ENCODE measurements at regions not wholly inside any gene's neighbourhood (a gene's known extent, or its start where the extent isn't known, plus 50 kb on each side); places are given as distances from the start of the nearest gene placed in this dataset.

- no peak for DNase-seq (ENCODE audit: low read depth)
Measured at GRCh38 chr4:18247189-18247588, 225.6 kb upstream of the LCORL start.

- no peak for DNase-seq (ENCODE audit: low read depth)
Measured at GRCh38 chr4:18242919-18243693, 221.6 kb upstream of the LCORL start.

DNA sequence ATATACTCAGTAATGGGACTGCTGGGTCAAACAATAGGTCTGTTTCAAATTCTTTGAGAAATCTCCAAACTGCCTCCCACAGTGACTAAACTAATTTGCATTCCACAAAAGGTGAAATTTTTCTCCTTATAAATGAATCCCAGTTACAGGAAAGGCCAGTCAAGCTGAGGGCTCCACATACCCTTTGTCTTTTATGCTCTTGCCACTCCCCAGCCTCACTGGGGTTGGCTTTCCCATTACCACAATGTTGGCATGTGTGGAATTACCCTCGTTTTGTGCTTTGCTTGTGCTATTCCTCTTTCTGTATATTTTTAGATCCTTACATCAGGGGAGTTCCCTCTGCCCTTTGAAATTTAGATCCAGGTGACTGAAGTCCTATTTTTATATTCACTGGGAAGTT lies 220.2 kb upstream of the LCORL start:
- no peak for DNase-seq (ENCODE audit: low read depth)

DNA sequence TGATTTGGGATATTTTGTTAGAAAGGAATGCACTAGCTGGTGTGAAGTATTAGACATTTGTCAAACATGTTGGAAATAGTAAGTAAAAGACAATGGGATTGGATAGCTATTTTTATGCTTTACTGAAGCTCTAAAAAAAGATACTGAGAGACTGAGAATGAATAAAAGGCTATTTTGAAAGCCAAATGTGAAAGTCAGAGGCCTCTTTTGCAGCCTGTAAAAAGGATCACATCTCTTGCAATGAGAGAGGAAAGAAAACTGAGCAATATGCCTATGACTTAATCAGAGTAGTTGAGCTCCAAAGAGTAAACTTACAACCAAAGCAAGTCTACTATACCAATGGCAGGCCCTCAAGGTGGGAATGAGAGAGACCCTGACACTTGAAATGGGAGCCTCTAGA lies 212.6 kb upstream of the LCORL start:
- no peak for DNase-seq (ENCODE audit: low read depth)

GRCh38 chr4:18231726-18232125 lies 210.2 kb upstream of the LCORL start:
- no peak for DNase-seq (ENCODE audit: low read depth)

- DNase-seq (ENCODE audit: low read depth): no peak
Measured at GRCh38 chr4:18227880-18228279, 206.3 kb upstream of the LCORL start.

- DNase-seq (ENCODE audit: low read depth): no peak
Measured at GRCh38 chr4:18214411-18215055, 193.0 kb upstream of the LCORL start.

DNA sequence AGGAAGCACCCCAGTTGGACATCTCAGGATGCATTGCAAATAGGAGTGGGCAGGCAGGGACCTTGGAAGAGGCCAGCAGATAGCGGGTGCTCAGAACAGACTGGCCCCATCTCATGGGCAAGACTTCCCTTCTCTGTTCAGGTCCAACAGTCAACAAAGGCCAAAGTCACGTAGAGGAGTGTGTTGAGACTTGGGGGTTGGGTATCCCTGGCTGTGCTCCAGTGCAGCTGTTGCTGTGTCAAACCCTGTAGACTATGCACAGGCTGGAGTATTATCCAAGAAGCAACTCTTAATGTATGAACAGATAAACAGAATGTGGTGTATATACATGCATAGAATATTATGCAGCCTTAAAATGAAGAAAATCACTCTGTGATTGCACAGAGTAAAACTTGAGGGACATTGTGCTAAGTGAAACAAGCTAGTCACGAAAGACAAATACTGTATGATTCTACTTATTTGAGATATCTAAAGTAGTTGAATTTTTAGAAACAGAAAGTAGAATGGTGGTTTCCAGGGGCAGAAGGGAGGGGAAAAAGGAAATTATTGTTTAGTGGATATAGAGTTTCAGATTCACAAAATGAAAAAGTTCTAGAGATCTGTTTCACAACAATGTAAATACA lies 192.1 kb upstream of the LCORL start:
- DNase-seq (ENCODE audit: low read depth): no peak

DNA sequence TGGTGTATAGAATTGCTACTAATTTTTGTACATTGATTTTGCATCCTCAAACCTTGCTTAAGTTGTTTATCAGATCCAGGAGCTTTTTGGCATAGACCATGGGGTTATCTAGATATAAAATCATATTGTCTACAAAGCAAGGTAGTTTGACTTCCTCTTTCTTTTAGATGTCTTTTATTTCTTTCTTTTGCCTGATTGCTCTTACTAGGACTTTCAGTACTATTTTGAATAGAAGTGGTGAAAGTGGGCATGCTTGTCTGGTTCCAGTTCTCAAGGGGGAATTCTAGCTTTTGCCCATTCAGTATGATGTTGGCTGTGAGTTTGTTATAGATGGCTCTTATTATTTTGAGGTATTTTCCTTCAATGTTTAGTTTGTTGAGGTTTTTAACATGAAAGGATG lies 187.9 kb upstream of the LCORL start:
- no peak for DNase-seq (ENCODE audit: low read depth)

DNA sequence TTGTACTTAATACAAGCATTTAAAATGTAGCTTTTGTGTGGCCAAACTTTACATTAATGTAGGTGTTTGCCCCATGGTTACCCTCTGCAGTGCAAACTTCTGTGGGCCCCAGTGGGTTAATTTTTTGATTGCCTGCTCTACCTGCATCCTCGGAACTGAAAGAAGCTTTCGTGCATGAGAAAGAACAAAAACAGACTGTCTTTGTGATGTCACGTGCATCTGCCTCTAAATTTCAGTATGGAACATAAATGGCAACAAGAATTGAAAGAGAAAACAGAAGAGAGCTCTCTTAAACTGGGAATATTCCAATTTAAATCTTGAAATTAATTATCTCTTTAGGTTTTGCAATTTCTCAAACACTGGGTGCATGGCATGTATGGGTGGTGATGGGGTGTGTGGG lies 182.4 kb upstream of the LCORL start:
- DNase-seq (ENCODE audit: low read depth): no peak

- DNase-seq (ENCODE audit: low read depth): no peak
Measured at GRCh38 chr4:18202486-18202885, 180.9 kb upstream of the LCORL start.

- no peak for DNase-seq (ENCODE audit: low read depth)
Measured at GRCh38 chr4:18201885-18202284, 180.3 kb upstream of the LCORL start.

GRCh38 chr4:18198653-18199052 lies 177.1 kb upstream of the LCORL start:
- no peak for DNase-seq (ENCODE audit: low read depth)

DNA sequence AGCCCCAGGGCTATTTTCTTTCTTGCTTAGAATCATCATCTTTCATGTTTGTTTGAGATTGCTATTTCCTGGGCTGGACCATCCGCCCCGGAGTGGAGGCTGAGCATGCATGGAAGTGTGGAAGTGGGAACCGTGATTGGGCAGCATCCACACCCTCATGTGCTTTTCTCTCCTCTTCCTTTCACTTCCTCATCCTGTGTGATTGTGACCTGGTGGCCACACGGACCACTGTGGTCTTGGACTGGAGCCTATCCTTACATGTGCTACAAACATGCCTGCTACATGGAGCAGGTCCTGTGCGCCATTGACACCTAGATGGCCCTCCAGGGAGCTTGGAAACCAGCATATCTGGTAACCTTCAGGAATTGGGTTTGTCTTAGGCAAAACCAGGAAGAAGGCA lies 175.9 kb upstream of the LCORL start:
- no peak for DNase-seq (ENCODE audit: low read depth)

DNA sequence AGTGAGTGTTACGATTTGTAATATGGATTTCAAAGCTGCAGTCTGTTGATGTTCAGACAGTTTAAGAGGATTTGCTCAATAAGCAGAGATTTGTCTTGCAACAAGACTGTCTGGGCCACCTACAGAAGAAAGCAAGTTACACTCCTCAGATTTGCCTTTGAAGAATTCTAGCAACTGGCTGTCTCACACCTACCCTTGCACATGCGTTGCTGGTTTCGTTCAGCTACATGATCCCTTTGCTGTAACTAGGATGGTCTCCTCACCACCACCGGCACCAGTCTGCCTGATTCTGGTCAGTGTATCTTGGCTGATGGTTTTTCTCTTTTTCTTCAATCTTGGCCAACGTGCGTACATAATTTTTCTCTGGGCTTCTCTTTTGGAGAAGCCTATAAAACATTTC lies 172.7 kb upstream of the LCORL start:
- DNase-seq (ENCODE audit: low read depth): no peak

DNA sequence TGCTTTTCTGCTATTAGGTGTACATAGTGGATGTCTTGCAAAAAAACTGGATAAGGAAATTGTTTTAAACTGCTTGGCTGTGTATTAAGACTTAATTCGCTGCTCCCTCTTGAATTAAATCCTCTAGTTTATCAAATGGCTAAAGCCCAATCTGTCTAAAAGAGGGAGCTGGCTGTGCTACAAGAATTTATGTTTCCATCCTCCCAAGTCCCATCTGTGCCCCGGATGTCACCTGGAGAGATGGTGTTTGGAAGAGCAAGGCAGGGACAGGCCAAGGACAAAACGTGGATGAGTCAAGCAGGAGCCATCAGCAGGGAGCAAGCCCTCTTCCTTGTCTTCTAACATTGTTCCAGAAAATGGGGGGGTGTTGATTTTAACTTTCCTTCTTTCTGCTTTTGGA lies 171.3 kb upstream of the LCORL start:
- DNase-seq (ENCODE audit: low read depth): no peak

- DNase-seq (ENCODE audit: low read depth): no peak
Measured at GRCh38 chr4:18185491-18185890, 163.9 kb upstream of the LCORL start.

- DNase-seq (ENCODE audit: low read depth): no peak
Measured at GRCh38 chr4:18180892-18181291, 159.3 kb upstream of the LCORL start.

GRCh38 chr4:18180122-18180521 lies 158.6 kb upstream of the LCORL start:
- DNase-seq (ENCODE audit: low read depth): no peak

- DNase-seq (ENCODE audit: low read depth): no peak
Measured at GRCh38 chr4:18171896-18172295, 150.3 kb upstream of the LCORL start.

- no peak for DNase-seq (ENCODE audit: low read depth)
Measured at GRCh38 chr4:18167831-18168230, 146.3 kb upstream of the LCORL start.

DNA sequence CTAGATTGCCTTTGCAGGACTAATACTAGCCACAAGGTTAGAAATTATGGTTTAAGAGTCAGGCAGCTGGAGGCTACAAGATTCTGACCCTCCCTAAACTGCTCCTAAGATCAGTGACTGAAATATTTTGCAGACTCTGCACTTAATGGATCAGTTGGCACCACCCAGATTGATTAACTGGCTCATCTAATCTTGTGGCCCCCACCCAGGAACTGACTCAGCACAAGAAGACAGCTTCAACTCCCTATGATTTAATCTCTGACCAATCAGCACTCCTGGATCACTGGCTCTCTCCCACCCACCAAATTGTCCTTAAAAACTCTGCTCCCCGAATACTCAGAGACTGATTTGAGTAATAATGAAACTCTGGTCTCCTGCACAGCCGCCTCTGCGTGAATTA lies 145.4 kb upstream of the LCORL start:
- no peak for DNase-seq (ENCODE audit: low read depth)

- no peak for DNase-seq (ENCODE audit: low read depth)
Measured at GRCh38 chr4:18162453-18162852, 140.9 kb upstream of the LCORL start.

All from GM04503 (cell line).